ENCODE measurements at regions not wholly inside any gene's neighbourhood (a gene's known extent, or its start where the extent isn't known, plus 50 kb on each side); places are given as distances from the start of the nearest gene placed in this dataset.
"Not testable (repeated sequence)": the region's sequence is repeated elsewhere in the genome, so short reads cannot be mapped to it uniquely, and the experiment has no call there.

DNA sequence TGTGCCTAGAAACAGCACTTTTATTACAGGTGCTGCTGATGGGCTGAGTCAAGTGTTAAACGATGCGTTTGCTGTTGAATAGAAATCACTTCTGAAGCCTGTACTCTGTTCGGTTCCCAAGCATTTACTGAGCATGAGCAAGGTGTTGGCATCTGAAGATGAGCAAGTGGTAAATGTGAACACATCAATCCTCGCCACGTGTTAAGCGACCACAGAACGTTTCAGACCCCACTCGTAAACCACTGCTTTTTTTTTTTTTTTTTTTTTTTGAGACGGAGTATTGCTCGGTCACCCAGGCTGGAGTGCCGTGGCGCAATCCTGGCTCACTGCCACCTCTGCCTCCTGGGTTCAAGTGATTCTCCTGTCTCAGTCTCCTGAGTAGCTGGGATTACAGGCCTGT, 241.2 kb downstream of the SETD4 start:
- in situ Hi-C loops (cut with MboI; ENCODE audit: low sequenced_read_pairs) = no loop called here

DNA sequence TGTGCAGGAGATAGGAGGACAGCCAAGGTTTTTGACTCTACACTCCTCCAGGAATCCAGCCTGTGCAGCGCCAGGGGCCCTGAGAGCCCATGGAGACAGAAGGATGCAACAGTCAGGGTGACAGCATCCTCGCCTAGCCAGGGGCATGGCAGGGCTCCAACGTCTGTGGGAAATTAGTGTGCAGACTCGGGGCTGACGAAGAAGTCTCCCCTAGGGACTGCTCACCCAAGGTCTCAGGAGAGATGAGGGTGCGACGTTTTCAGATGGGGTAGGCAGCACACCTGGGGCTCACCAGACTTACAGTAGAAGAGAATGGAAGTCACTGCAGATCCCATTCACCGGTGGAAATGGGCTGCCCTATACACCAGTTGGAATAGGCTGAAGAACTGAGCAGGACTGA, 241.7 kb downstream of the SETD4 start:
- in situ Hi-C loops (cut with MboI; ENCODE audit: low sequenced_read_pairs) = no loop called here

DNA sequence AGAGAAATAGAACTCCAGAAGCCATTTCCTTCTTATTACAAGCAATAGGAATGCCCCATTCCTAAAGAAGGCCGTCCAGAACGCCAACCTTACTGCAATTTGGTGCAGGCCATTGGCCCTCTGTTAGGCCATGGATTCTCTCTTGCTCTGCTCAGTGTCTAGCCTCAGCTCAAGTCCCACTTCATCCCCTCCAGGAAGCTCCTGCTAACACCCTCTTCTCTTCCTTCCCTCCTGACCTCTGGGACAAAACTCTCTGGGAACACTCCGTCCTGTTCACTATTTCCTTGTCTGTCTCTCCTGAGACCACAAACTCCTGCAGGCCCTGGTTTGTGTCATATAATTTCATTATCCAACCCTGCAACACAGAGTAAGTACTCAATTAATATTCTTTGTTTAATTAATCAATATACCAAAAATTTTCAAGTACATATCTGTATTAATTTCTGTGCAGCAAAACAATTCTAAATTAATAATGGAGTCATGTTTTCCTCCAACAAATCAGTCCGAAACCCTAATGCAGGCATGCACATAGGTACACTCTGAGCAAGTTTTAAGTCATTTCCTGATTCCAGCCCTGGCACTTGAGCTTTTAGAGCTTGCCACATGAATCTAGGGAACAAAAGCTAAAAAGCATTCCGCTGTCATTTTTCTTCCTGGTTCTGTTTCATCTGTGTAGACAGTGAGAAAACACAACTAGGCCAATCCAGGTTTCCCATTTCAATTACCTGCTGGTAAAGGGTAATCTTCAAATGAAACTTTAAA, 245.3 kb downstream of the SETD4 start:
- in situ Hi-C loops (cut with MboI; ENCODE audit: low sequenced_read_pairs) = no loop called here

DNA sequence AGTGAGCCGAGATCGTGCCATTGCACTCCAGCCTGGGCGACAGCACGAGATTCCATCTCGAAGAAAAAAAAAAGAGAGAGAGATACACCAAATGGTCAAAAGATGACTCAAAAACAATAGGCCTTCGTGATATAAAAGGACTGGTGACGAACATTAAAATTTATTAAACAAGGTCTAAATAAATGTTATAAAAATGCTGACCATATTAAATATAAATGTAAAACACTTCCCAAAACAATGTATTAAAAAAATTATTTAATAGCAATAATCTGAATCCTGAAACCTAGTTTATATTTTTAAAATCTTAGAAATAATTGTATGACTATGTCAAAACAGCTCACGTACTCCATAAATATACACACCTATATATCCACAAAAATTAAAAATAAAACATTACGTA, 247.6 kb downstream of the SETD4 start:
- in situ Hi-C loops (cut with MboI; ENCODE audit: low sequenced_read_pairs) = no loop called here

DNA sequence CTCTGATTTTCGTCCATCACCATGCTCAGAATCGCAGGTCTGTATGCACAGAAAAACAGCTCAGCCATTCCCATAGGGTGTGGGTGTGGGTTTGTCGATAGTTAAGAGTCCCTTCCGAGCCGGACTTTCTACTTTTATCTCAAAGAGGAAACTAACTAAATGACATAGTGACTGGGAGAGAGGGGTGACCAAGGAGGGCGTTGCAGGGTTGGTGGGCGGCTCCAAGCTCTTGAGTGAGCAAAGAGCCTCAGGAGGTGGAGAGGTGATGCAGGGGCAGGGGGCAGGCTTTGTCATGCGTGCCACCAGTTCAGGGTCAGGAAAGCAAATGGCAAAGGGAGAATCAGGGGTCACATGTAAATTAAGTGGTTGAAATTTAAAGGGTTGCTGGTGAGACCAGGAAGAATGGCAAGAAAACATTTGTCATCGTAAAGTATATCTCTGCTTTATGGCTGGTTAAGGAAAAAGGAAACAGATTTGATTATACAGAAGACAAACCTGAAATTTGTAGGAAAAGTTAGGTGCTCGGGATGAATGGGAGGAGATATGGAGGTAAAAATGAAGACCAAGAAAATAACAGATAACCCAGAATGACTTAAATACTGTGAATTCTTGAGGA, 249.0 kb downstream of the SETD4 start:
- in situ Hi-C loops (cut with MboI; ENCODE audit: low sequenced_read_pairs) = no loop called here

DNA sequence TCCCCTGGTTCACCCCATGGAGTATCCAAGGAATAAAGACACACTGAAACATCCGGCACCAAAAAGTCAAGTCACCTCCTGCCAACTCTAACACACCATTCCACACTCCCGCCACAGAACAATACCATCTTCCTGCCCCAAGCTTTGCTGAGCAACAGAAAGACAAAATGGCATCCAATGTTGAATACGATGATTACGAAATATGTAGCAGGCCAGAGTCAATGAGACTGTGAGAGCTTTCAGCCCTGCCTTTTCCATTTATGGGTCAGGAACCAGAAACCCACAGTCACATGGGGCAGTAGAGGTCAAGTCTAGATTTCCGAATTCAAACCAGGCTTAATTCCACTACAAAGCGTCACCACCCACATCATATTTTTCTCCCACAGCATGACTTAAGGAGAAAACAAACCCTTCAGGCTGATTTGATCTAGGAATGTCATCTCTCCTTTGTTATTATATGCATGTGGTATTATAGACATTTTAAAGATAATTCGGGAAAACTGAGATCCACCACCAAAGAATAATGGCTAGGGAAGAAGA, 249.8 kb downstream of the SETD4 start:
- in situ Hi-C loops (cut with MboI; ENCODE audit: low sequenced_read_pairs) = no loop called here

DNA sequence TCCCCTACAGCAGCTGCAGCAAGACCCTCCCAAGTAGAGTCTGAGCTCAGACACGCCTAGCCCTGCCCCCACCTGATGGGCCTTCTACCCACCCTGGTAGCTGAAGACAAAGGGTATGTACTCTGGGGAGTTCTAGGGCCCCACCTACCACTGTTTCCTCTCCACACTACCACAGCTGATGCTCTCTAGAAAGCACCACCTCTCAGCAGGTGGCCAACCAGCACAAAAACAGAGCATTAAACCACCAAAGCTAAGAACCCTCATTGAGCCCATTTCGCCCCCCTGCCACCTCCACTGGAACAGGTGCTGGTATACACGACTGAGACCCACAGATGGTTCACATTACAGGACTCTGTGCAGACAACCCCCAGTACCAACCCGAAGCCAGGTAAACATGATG, 258.9 kb downstream of the SETD4 start:
- in situ Hi-C loops (cut with MboI; ENCODE audit: low sequenced_read_pairs) = no loop called here

DNA sequence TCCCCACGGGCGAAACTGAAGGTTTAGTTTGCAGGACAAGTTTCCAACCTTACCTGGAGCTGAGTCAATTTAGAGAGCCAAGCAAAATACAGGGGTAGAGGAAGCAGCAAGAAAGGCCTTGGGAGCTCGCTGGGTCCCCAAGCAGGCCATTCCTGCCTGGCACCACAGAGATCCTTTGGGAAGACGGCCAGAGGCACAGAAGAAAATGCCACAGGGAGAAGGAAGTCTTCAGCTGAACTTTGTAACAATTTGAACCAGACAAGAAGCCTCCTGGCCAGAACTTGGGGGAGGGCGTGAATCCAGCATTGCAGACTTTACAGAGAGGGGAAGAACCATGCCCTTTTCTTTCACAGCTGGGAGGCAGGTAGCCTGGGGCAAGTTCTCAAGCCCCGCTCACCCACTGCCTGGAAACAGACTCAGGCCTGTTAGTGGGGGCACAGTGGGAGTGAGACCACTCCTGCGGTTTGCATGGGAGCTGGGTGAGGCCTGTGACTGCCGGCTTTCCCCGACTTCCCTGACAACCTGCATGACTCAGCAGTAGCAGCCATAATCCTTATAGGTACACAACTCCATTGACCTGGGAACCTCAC, 259.4 kb downstream of the SETD4 start:
- in situ Hi-C loops (cut with MboI; ENCODE audit: low sequenced_read_pairs) = not testable (repeated sequence)

DNA sequence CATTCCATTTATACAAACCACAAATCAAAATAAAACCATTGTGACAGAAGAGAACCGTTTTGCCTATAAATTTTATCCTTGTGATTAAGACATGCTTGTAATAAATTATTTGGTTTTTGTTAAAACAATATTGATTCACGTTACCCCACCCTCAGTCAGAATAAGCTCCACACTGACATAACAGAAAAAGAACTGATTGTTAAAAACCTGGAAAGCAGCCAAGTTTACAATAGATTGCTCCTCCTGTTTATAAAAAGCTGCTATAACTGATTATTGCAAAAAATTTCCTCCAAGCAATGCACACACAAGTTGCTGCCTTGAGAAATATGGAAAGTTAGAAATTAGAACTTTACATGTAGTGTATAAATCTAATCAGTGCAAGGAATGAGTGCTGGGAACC, 263.5 kb downstream of the SETD4 start:
- in situ Hi-C loops (cut with MboI; ENCODE audit: low sequenced_read_pairs) = no loop called here

DNA sequence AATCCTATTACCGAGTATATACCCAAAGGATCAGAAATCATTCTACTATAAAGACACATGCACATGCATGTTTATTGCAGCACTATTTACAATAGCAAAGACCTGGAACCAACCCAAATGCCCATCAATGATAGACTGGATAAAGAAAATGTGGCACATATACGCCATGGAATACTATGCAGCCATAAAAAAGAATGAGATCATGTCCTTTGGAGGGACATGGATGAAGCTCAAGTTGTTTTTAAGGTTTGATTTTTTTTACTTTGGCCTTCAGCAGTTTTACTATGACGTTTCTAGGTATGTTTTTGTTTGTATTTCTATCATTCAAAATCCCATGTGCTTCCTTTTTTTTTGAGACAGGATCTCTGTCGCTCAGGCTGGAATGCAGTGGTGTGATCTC, 265.8 kb downstream of the SETD4 start:
- in situ Hi-C loops (cut with MboI; ENCODE audit: low sequenced_read_pairs) = not testable (repeated sequence)

DNA sequence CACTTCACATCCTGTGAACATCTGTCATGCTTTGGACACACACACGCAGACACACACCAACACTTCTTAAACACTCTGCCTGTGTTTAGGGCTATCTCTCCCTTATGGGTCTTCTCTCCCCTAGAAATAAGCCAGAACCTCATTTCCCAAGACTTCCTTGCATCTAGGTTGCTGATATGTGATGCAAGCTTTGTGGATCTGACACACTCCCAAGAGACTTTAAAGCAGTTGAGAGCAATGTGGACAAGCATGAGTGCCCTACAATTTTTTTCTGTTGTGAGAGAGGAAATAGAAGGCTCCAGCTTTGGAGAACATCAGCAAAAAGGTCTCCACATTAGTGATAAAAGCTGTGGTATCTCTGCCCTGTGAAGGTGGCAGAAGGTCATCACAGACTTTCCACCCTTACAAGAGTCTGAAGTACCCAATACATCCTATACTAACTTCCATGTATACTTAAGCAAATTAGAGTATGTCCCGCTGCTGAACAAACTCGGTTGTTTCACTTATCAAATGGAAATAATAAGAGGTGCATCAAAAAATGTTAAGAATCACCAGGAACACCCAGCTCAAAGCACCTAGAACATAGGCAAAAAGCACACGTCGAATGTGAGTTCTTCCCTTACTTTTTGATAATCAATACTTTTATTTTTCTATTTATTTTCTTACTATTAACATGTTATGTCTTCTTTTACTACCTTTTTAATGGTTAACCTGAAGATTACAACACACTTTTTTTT, 267.6 kb downstream of the SETD4 start:
- in situ Hi-C loops (cut with MboI; ENCODE audit: low sequenced_read_pairs) = no loop called here

DNA sequence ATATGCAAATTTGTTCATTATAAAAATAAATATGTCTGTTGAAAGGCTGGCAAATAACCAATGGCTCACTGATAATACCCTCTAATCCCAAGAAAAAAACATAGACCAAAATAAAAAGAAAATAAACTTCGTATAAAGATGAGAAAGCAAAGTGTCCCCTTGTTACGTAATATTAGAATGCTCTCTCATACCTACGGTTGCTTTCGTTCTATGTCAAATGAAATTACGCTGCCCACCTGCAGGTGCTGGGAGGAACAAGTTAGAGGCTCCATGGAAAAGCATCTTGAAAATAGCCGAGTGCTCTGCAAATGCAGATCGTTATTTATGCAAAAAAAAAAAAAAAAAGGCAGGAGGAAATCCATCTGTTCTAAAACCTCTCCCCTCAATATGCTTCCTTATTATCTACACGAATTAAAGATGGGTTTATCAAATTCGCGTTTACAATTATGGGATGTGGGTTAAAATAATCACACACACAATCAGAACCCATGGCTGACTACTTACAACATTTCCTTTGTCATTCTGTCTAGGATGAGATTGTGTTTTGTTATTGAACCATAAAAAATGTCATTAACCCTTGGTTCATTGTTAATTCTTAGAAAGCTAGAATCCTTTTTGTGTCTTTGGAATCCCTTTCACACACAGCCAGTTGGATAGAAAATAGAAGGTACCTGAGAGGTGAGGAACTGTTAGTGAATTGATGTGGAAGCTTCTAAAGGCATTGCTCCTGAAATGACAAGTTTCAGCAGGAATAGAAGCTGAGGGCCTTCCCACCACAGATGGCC, 268.6 kb downstream of the SETD4 start:
- in situ Hi-C loops (cut with MboI; ENCODE audit: low sequenced_read_pairs) = no loop called here

DNA sequence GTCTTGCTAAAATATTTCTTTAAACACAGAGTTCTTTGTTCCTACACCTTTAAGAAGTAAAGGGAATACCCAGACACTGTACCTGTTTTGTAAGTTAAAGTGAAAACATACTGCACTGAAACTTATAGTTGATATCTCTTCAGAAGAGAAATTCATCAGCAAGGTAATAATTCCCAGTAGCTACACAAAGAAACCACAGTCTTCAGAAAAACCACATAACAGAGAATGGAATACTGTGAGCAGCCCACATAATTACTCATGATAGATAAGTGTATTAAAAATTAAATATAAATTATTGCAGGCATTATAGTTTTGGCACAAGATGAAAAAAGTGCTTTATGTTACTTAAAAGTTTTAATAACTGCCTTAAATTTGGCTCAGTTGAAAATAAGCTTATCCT, 276.6 kb downstream of the SETD4 start:
- in situ Hi-C loops (cut with MboI; ENCODE audit: low sequenced_read_pairs) = no loop called here

DNA sequence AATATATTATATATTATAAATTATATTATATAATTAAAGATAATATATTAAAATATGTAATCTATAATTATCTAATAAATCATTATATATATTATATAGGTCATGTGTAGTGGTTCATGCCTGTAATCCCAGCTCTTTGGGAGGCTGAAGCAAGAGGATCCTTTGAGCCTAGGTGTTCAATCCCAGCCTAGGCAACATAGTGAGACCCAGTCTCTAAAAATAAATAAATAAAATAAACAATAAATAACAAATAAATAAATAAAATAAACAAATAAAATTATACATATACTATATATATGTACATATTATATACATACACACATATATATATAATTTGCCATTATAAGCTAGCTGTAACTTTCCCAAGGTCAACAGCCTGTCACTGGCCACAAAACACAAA, 277.7 kb downstream of the SETD4 start:
- in situ Hi-C loops (cut with MboI; ENCODE audit: low sequenced_read_pairs) = no loop called here

DNA sequence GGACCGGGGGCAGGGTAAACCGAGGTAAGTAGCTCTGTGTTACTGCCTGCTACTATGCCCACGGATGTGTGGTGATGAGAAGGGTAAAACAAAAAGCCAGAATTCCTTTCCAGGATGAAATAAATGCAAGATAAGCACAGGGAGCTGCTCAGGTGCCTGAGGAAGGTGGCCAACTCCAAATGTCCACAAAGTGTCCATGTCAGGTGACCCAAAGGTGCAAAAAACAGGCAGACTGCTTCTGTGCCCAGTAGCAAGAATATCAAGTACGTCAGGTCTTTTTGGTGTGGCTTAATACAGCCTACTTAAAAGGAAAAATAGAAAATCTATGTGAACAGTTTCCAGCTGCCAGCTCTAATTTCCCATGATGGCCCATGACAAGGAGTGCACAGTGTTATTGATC, 279.3 kb downstream of the SETD4 start:
- in situ Hi-C loops (cut with MboI; ENCODE audit: low sequenced_read_pairs) = no loop called here

DNA sequence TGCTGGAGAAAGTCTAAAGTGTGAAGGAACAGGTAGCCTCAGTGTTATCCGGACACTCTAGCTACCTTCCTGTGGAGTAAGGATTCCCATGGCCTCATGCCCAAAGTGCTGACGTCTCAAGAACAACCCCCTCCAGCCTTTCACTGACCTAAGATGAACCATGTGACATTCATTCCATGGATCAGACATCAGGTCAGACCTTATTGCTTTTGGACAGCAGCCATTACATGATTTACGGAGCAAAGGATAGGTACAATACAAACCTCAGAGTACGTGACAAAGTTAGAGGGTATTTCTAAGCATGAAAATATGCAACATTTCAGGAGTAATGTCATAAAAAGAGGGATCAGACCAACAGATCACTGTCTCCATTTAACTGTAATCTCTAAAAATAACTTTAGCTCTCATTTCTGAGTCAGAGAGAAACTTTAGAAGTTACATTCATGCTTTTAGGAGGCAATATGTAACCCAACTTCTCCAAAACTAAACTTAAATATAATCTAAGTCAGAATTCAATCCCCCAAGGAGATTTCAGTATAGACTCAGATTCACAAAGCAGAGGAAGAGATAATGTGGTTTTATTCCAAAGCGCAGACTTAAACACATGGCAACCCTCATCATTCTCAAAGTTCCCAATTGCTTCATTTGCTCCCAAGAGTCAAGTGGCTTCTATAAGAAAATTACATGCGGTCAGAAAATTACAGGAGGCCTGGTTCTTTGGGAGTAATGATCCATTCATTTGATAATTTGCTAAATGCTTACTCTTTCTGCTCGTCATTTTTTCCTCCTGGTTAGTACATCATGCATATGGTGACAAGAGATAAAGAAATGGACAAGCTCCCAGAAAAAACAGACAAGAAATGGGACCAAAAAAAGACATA, 280.4 kb downstream of the SETD4 start:
- in situ Hi-C loops (cut with MboI; ENCODE audit: low sequenced_read_pairs) = no loop called here

DNA sequence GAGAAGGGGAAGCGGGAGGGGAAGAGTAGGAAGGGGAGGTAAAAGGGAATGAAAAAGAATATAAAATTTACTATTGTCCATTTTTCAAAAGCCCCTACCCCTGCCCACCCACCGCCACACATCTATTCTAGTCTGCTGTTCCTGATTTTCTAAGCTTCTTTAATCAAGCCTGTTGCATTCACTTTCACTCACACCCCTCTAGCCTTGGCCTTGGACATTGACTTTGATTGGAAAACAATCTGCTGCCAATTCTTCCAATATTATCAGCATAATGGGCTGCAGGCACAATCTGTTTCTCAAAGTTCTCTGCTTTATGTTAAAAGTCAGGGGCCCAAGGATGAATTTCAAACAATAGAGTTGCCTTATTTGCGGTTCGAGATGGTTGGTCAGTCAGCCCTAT, 281.2 kb downstream of the SETD4 start:
- in situ Hi-C loops (cut with MboI; ENCODE audit: low sequenced_read_pairs) = no loop called here

DNA sequence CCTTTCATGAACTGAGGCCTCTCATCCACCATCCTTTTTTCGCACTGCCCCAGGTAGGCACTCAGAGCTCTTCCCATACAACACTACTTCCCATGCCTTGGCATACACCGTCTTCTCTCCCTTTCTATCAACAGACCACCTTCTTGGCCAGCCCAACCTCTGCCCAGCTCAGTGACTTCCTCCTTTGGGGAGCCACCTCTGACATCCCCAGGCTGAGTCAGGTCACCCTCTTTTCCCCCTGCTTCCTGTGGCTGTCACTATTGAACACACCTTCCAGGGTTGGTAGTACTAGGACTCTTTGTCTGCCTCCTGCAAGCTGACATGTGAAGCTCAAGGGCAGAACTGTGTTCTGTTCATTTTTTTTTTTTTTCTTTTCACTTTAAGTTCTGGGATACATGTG, 283.2 kb downstream of the SETD4 start:
- in situ Hi-C loops (cut with MboI; ENCODE audit: low sequenced_read_pairs) = no loop called here

DNA sequence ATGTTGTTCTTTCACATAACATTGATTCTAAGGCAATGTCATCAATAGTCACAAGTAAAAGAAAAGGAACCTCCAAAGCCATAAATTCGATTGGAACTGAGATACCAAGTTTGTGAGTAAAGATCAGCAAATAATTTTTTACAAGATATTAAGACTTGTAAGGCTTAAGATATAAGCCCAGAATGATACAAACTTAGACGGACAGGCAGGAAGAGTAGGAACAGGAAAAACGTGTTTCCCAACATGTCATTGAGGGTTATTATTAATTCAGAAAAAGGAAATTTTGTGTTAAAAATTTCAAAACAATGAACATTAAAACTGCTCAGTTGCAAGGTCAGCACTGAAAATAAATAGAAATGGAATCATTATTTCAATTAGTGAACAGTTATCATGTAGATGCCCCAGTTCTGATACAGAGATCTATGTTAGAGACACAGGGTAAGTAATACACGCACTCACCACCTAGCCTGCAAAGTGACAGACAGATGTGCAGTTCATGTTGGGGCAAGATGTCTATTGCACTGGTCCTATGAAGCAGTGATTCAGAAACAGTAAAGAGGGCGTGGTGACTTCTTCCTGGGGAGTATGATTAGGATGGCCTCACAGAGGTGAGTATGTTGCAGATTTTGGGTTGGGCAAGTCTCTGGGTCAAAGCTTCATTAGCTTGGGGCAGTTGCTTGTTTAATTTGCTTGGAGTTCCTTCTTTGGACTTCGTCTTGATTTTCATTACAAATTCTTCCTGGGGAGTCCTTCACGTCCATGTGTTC, 284.4 kb downstream of the SETD4 start:
- in situ Hi-C loops (cut with MboI; ENCODE audit: low sequenced_read_pairs) = no loop called here
